Vagina (tissue), 2 donors: ENCODE measurements at regions not wholly inside any gene's neighbourhood (a gene's known extent, or its start where the extent isn't known, plus 50 kb on each side); places are given as distances from the start of the nearest gene placed in this dataset.

Source experiments
- DNase-seq, 2 donors: peaks; one replicate each; pipeline ENCODE4 v3.0.0-alpha.2; 2017; ENCODE audit errors: extremely low spot score in 2 of 2
- H3K27ac ChIP-seq: fragments of 200-600 bp; sonication (generic); one replicate; pipeline ENCODE4 v1.5.1; 2019
- H3K27me3 ChIP-seq: fragments of 200-600 bp; sonication (generic); one replicate; pipeline ENCODE4 v1.5.1; 2019
- H3K36me3 ChIP-seq, 2 donors: fragments of 200-600 bp; sonication (generic); one replicate each; pipeline ENCODE4 v1.5.1; 2017 to 2019
- H3K4me1 ChIP-seq: fragments of 200-600 bp; sonication (generic); one replicate; pipeline ENCODE4 v1.5.1; 2019
- H3K4me3 ChIP-seq, 2 donors: fragments of 200-600 bp; sonication (generic); 1 replicate in 1 of 2; 2 replicates in 1 of 2; pipeline ENCODE4 v1.5.1; 2016 to 2019
- H3K9me3 ChIP-seq: fragments of 200-600 bp; sonication (generic); one replicate; pipeline ENCODE4 v1.5.1; 2019
- POLR2A ChIP-seq, 2 donors: fragments of 450-650 bp; IDR thresholded peaks; one replicate each; pipeline ENCODE4 v1.6.1; 2017; ENCODE audit warnings: antibody characterized with exemption in 2 of 2, mild to moderate bottlenecking in 2 of 2, moderate library complexity in 2 of 2
- POLR2AphosphoS5 ChIP-seq, 2 donors: sonication (generic); formaldehyde crosslinking; IDR thresholded peaks; one replicate each; pipeline ENCODE4 v1.9.0; 2017; ENCODE audit warnings: antibody characterized with exemption in 2 of 2, mild to moderate bottlenecking in 2 of 2, low read depth in 1 of 2; ENCODE audit not compliant: insufficient read depth in 1 of 2
- intact Hi-C: fragments of 100-400 bp; cut with DNase I; formaldehyde crosslinking; loops from one replicate; pipeline ENCODE4 v1.15.1; 2023
- TF ChIP-seq, protein P1 (sequence below), 3 experiments: fragments of 450-650 bp in 2 of 3; fragments of 200-600 bp in 1 of 3; sonication (generic) in 1 of 3; IDR thresholded peaks; one replicate each; pipeline ENCODE4 v1.5.1; 2017 to 2019; ENCODE audit warnings: antibody characterized with exemption in 3 of 3, mild to moderate bottlenecking in 2 of 3, moderate library complexity in 2 of 3

DNA sequence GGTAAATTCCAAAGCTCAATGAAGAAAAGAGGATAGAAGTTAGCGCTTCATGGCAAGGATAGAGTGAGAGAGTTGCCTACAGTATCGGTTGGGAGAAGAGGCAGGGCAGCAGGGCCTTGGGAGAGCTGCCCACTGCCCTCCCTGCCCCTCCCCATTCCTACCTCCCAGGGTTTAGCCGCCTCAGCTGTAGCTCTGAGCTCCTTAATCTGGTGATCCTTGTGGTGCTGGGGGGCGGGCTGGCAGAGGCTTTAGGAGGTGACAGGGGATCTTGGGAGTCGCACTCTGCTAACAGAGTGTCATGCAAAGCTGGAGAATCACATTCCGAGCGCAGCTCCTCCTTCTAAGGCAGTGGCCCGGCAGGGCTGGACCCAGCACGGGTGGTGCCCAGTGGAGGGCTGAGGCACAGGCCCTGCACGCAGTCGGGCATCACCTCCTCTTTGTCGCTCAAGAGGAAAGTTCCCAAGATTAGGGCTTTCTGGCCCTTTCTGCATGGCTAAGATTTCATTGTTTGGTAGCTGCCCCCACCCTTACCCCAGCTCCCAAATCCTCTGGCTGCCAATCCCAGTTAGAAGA is 57.1 kb upstream of the POLG start:
- intact Hi-C loops: no loop called here
- H3K4me3 ChIP-seq: no peak overlapping the region

DNA sequence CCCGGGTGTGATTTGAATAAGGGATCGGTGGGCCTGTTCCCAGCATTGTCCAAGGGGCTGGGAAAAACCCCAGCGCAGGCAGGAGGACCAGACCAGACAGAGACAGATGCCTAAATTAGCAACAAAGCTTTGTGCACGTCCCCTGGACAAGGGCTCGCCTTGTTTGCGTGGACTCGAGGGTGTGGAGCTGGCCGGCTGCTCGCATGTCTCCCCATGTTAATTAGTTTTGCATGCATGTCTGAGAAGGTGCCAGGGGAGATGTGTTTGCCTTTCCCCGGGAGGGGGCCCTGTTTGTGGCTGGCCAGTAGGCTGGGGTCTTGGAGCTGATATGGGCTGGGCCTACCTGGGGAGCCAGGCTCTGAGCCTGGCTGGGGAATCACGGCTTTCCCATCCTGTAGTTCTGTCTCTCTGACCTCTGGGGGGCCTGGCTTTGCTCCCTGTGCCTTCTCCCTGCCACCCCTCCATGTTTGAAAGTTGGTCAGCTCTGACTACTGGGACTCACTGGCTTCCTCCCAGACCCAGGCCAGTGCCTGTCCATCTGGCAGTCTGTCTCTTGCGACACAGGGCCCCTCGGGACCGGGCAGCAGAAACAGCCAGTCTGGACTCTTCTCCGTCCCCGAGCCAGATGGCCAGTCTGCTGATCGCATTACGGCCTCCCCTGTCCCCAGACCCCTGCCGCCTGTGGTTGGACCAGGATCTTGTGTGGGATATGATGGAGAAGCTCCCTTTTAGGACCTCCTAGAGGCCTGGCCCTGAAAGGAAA is 55.4 kb upstream of the POLG start:
- H3K4me3 ChIP-seq: no peak overlapping the region
- no peaks in the 10 kb centered on the region for H3K4me1 ChIP-seq
- H3K27me3 ChIP-seq: no peaks in the 10 kb centered on the region
- no peaks in the 10 kb centered on the region for H3K36me3 ChIP-seq
- no peak for DNase-seq
- TF ChIP-seq, protein P1, sequence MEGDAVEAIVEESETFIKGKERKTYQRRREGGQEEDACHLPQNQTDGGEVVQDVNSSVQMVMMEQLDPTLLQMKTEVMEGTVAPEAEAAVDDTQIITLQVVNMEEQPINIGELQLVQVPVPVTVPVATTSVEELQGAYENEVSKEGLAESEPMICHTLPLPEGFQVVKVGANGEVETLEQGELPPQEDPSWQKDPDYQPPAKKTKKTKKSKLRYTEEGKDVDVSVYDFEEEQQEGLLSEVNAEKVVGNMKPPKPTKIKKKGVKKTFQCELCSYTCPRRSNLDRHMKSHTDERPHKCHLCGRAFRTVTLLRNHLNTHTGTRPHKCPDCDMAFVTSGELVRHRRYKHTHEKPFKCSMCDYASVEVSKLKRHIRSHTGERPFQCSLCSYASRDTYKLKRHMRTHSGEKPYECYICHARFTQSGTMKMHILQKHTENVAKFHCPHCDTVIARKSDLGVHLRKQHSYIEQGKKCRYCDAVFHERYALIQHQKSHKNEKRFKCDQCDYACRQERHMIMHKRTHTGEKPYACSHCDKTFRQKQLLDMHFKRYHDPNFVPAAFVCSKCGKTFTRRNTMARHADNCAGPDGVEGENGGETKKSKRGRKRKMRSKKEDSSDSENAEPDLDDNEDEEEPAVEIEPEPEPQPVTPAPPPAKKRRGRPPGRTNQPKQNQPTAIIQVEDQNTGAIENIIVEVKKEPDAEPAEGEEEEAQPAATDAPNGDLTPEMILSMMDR (IDR thresholded peaks at IDR 0.05): no peak
- no peak for TF ChIP-seq POLR2A (IDR thresholded peaks at IDR 0.05)
- TF ChIP-seq POLR2AphosphoS5 (IDR thresholded peaks at IDR 0.05; ENCODE audit: insufficient read depth in 1 of 2, low read depth in 1 of 2): no peak
- H3K27ac ChIP-seq: no peak overlapping the region
- intact Hi-C loops: no loop called here
- no peaks in the 10 kb centered on the region for H3K9me3 ChIP-seq

More for the DNA sequence above, 57.1 kb upstream of the POLG start:
- Histone ChIP-seq H3K4me1 (no peaks in the 10 kb centered on the region), H3K9me3 (no peaks in the 10 kb centered on the region), H3K27ac (no peak overlapping the region), H3K27me3 (no peaks in the 10 kb centered on the region), H3K36me3 (no peaks in the 10 kb centered on the region)
- no peak for DNase-seq
- TF ChIP-seq POLR2AphosphoS5 (IDR thresholded peaks at IDR 0.05; ENCODE audit: insufficient read depth in 1 of 2, low read depth in 1 of 2) (no peak), POLR2A (IDR thresholded peaks at IDR 0.05) (no peak)
- TF ChIP-seq, protein P1 (IDR thresholded peaks at IDR 0.05): no peak

DNA sequence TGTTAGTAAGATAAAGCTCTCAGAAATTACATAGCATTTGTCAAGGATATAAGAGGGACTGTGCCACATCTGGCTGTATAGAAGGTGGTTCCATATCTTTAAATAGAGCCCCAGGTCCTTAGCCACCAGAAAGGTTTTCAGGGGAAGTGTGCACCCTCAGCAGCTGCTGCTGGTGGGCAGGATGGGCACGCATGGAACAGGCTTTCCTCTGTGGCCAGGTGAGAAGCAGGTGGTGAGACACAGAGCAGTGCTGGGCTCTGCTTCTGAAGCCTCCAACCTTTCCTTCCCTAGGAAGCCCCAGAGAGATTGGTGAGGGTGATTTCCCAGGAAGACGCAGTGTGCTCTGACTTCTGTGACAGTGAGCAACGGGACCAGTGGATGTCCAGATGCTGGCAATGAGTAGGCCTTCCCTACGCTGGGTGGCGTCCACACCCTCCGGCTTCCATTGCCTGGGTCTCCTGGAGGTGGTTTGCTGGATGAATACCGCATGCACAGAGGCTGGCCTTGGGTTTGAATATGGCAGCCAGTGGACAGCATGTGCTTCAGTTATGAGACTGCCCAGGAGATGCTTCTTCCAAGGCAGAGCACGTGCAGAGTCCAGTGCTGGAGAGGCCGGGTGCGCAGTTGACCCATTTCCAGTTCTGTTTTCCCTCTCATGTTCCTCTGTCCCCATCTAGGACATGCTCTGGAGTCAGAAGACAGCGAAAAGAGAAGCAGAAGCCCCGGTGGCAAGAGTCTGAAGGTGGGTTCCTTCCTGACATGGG is 52.7 kb upstream of the POLG start:
- H3K9me3 ChIP-seq: no peaks in the 10 kb centered on the region
- no peak overlapping the region for H3K27ac ChIP-seq
- H3K4me1 ChIP-seq: no peaks in the 10 kb centered on the region
- H3K27me3 ChIP-seq: no peaks in the 10 kb centered on the region
- no peak overlapping the region for H3K4me3 ChIP-seq
- intact Hi-C loops: no loop called here
- DNase-seq: no peak
- TF ChIP-seq, protein P1 (IDR thresholded peaks at IDR 0.05): no peak
- TF ChIP-seq POLR2A (IDR thresholded peaks at IDR 0.05) (no peak), POLR2AphosphoS5 (IDR thresholded peaks at IDR 0.05; ENCODE audit: insufficient read depth in 1 of 2, low read depth in 1 of 2) (no peak)
- no peaks in the 10 kb centered on the region for H3K36me3 ChIP-seq

DNA sequence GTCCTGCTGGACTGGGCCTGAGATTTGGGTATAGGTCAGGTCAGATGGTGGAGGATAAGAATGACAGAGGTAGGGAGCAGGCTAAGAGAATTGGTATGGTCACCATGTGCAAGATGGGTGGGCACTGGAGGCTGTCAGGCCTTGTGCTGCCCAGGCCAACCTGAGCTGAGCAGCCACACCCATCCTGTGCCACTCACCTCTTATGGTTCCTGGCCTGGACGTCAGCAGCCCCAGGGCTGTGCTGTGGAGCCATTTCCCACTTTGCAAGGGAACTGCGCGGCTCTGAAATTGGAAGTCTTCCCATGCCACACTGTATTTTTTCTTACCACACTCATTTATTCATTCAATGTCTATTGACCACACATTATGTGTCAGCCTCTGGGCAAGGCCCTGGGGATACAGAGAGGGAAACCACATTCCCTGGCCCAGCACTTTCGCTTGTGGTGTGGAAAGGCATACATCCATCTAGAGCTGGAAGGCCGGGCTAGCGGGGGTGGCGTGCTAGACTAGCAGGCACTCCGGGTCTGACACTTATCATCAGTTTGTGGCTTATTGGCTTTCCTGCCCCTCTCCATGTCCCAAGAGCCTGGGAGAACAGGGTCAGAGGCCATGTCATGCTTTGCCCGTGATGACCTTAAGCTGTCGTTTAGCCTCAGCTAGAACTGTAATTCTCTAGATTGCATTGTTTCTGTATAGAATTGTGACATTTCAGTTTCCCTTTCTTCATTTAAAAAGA is 51.1 kb upstream of the POLG start:
- intact Hi-C loops: no loop called here
- DNase-seq: no peak
- no peak overlapping the region for H3K27ac ChIP-seq
- no peak for TF ChIP-seq POLR2AphosphoS5 (IDR thresholded peaks at IDR 0.05; ENCODE audit: insufficient read depth in 1 of 2, low read depth in 1 of 2)
- TF ChIP-seq, protein P1 (IDR thresholded peaks at IDR 0.05): no peak
- TF ChIP-seq POLR2A (IDR thresholded peaks at IDR 0.05): no peak
- H3K4me3 ChIP-seq: no peak overlapping the region
- H3K27me3 ChIP-seq: no peaks in the 10 kb centered on the region
- H3K9me3 ChIP-seq: no peaks in the 10 kb centered on the region
- H3K36me3 ChIP-seq: no peaks in the 10 kb centered on the region
- H3K4me1 ChIP-seq: no peaks in the 10 kb centered on the region
